GM12873 (cell line): ENCODE measurements at regions not wholly inside any gene's neighbourhood (a gene's known extent, or its start where the extent isn't known, plus 50 kb on each side); places are given as distances from the start of the nearest gene placed in this dataset.

Experiments used
- TF ChIP-seq, protein P1 (sequence below): IDR thresholded peaks from 2 replicates; pipeline ENCODE4 v1.5.1; 2012; ENCODE audit warnings: low read depth, mild to moderate bottlenecking, moderate library complexity, low read length, control low read depth; ENCODE audit not compliant: insufficient read depth; ENCODE audit errors: missing control alignments

DNA sequence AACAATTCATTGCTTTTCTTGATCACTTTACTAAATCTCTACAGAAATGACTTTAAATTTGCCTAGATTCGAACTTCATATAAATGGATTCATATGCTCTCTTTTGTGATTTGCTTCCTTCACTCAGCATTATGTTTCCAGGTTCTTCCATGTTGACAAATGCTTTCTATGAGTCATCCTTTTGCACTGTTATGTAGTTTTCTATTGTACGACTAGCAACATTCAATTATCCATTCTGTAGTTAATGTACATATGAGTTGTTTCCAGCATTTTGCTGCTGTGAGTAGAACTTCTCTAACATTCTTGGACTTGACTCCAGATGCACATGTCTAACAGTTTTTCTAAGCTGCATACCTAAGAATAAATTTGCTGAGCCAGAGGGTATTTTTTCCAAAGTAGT lies 66.5 kb upstream of the NEUROD1 start:
- TF ChIP-seq, protein P1, sequence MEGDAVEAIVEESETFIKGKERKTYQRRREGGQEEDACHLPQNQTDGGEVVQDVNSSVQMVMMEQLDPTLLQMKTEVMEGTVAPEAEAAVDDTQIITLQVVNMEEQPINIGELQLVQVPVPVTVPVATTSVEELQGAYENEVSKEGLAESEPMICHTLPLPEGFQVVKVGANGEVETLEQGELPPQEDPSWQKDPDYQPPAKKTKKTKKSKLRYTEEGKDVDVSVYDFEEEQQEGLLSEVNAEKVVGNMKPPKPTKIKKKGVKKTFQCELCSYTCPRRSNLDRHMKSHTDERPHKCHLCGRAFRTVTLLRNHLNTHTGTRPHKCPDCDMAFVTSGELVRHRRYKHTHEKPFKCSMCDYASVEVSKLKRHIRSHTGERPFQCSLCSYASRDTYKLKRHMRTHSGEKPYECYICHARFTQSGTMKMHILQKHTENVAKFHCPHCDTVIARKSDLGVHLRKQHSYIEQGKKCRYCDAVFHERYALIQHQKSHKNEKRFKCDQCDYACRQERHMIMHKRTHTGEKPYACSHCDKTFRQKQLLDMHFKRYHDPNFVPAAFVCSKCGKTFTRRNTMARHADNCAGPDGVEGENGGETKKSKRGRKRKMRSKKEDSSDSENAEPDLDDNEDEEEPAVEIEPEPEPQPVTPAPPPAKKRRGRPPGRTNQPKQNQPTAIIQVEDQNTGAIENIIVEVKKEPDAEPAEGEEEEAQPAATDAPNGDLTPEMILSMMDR, result no peak

DNA sequence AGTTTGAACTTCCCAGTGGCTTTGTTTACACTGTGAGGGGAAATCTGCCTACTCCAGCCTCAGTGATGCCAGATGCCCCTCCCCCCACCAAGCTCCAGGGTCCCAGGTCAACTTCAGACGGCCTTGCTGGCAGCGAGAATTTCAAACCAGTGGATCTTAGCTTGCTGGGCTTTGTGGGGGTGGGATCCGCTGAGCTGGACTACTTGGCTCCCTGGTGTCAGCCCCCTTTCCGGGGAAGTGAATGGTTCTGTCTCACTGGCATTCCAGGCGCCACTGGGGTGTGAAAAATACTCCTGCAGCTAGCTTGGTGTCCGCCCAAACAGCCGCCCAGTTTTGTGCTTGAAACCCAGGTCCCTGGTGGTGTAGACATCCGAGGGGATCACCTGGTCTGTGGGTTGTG lies 70.0 kb upstream of the NEUROD1 start:
- TF ChIP-seq, protein P1, result no peak

DNA sequence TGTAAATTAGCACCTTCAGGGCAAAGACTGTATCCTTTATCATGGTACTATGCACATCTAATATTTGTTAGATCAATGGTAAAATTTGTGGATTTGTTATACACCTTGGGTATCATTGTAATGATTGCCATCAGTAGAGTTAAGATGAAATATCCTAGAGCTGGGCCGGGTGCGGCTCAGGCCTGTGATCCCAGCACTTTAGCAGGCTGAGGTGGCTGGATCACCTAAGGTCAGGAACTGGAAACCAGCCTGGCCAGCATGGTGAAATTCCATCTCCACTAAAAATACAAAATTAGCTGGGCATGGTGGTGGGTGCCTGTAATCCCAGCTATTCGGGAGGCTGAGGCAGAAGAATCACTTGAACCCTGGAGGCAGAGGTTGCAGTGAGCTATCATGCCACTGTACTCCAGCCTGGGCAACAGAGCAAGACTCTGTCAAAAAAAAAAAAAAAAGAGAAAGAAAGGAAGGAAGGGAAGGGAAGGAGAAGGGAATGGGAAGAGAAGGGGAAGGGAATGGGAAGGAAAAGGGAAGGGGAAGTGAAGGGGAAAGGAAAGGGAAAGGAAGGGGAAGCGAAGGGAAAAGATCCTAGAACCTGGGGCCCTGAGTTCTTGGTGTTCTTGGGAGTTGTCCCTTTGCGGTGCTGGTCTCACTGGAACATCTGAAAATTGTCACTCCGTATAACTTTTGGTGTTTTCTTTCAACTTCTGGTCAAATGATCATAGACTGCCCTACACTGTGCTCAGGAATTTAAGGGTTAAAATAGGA lies 71.1 kb upstream of the NEUROD1 start:
- TF ChIP-seq, protein P1, result no peak

DNA sequence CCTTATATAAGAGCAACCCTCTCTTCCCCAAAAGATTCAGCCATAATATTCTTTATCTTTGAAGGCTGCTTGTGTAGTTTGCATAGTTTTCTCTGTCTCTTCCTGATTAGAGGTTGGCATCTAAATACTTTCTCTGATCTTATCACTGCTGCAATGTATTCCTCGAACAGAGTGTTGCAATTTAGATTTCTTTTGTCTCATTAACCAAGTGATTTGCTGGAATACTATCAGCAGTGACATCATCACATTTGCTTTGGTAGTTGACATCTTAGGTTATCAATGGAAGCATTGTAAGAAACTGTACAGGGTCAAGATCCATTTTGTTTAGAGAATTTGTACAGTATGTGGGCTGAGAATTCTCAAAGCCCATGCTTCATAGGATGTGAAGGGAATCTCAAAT lies 72.0 kb upstream of the NEUROD1 start:
- TF ChIP-seq, protein P1, result no peak

DNA sequence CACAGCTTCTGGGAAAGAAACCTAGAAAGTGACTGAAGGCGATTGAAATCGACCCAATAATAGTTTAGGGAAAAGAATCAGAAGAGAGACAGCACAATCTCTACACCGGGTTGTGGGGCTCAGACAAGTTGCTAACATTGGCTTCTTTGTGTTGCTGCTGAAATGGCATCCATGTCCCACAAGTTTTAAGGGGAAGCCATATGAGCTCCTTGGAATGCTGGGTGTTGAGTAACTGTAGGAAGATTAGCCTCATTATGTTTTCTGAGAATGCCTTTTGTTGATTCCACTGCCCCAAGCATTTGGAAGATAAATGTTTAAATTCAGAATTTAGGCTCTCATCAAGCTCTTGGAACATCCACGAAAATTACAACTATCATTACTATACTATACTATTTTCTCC lies 73.4 kb upstream of the NEUROD1 start:
- TF ChIP-seq, protein P1, result no peak

DNA sequence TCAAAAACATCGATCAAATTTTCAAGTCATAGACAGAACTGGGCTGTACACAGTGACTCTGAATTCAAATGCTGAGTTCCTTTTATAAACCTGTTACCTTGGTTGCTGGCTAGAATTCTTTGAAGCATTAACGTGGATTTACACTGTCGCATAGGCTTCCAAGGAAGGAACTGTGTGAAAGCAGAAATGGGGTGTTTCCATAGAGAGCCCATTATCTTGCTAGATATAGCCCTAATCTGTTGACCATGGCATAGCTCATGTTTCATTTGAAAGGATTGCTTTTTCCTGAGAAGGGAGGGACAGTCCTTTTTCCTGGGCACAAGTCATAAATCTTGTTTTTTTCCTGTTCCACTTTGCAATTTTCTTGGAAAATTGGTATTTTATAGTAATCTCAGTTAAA lies 73.8 kb upstream of the NEUROD1 start:
- TF ChIP-seq, protein P1, result no peak

DNA sequence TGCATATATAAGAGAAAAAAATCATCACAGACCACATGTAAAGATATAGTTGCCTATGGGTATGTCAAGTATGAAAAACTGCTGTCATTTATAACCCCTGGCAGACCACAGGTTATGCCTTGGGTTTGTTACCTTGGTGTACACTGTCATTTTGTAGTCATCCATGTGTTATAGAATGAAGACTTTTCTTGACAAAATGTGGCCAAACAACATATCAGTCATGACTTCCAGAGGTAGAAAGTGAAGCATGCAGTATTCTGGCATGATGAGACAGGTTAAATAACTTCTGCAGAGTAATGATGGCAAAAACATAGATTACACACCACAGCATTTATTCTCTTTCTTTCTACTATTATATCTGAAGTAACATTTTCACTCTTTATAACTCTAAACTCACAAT lies 74.9 kb upstream of the NEUROD1 start:
- TF ChIP-seq, protein P1, result no peak
